ENCODE measurements at regions not wholly inside any gene's neighbourhood (a gene's known extent, or its start where the extent isn't known, plus 50 kb on each side); places are given as distances from the start of the nearest gene placed in this dataset.

DNA sequence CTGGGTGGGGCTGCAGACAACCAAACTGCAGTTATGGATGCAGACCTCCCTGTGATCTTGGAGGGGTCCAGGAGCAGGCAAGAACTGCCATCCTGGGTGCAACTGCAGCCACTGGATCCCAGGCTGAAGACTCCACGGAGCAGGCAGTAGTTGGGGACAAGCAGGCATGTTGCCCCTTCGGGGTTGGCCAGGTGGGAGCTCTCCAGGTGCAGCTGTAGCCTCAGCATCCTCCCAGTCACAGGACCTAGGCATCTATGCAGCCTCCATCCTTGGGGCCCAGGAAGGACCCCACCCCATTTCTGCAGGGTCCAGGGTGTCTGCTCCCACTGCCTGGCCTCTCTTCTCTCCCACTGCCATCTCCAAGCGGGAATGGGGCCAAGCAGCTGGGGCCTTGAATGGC, 322.2 kb upstream of the RBMS3 start:
- TF ChIP-seq, protein P1, sequence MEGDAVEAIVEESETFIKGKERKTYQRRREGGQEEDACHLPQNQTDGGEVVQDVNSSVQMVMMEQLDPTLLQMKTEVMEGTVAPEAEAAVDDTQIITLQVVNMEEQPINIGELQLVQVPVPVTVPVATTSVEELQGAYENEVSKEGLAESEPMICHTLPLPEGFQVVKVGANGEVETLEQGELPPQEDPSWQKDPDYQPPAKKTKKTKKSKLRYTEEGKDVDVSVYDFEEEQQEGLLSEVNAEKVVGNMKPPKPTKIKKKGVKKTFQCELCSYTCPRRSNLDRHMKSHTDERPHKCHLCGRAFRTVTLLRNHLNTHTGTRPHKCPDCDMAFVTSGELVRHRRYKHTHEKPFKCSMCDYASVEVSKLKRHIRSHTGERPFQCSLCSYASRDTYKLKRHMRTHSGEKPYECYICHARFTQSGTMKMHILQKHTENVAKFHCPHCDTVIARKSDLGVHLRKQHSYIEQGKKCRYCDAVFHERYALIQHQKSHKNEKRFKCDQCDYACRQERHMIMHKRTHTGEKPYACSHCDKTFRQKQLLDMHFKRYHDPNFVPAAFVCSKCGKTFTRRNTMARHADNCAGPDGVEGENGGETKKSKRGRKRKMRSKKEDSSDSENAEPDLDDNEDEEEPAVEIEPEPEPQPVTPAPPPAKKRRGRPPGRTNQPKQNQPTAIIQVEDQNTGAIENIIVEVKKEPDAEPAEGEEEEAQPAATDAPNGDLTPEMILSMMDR (IDR thresholded peaks at IDR 0.05): no peak
- TF ChIP-seq POLR2A (IDR thresholded peaks at IDR 0.05): no peak
- TF ChIP-seq EP300 (IDR thresholded peaks at IDR 0.05): no peak
